NCI-H2227 (cell line): ENCODE measurements at regions not wholly inside any gene's neighbourhood (a gene's known extent, or its start where the extent isn't known, plus 50 kb on each side); places are given as distances from the start of the nearest gene placed in this dataset.

Experiments
- DNase-seq: peaks from one replicate; lab custom pipeline; 2025; ENCODE audit not compliant: unreplicated experiment; lab: John Stamatoyannopoulos, UW

DNA sequence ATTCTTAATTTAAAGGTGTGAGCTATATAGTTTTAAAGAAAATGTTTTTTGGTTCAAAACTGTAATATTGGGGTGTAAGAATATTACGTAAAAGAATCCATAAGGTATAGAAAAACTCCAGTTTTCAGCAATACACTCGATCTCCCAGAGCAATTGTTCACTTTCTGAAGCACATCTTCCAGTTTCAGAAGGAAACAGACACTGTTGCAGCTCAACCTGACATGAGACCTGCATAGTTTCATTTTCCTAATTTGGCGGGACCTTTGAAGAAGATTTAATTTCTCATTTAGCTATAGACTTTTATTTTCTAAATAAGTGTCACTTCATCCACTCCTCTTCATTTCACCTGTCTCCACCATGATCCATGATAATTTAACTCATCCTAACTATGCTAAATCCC is 281.5 kb downstream of the HTR1B start:
- no peak for DNase-seq

DNA sequence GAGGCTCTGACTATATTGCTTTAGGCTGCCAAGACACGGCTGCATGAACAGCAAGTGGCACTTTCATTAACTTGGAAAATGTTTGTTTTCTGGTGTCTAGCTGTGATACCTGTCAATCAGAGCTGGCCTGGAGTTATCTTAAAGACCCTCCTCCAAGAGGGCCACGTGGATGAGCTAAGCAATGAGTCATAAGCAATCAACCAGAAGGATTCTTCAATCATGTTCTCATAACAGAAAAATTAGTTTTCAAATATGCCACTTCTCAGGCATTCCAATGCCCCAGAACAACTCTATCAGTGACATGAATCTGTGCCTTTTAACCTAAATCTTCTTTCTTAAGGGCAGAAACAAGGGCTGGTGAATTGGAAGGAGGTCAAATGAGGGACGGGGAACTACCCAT is 283.0 kb downstream of the HTR1B start:
- DNase-seq = no peak

DNA sequence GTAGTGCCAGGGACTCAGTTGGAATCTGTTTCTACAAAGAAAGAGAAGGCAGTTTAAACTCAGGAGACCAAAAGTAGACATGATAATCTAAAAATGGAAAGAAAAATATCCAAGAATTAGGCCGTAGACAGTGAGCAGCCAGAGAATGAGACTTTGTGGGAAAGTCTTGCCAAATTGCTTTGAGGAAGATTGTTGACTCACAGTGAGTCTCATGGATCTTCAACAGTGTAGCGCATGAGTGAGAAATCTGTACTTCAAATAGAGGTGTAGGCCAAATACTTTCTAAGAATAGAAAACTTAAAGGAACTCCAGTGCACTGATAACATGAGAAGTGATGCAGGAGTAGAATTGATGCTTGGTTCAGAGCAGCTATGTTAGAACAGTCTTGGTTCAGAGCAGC is 284.5 kb downstream of the HTR1B start:
- DNase-seq = no peak

GRCh38 chr6:77177470-77177869 is 285.8 kb downstream of the HTR1B start:
- DNase-seq = no peak

DNA sequence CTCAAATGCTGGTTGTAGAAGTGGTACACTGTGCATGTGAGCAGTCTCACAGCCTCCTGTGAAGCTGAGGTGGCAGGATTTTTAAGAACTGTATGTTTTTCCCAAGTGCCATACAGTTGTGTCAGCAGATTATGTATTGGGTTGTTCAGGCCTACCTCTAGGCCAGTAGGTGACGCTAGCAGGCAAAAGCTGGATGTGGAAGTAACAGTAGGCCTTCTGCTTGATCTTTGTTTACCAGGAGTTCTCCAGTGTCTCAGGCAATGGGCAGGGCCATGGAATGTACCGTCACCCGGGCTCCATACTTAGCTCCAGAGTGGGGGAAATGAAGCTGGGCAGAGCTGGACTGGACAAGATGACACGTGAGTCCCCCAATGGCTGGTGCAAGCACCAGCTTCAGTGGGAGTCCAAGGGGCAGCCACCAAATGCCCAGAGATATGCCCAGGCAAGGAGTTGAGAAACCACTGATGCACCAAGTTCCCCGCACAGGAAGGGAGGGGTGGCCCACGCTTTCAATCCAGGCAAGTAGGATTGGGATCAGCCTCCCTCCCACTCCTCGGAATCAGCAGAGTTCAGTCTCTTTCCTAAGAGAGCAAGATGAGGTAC is 289.7 kb downstream of the HTR1B start:
- no peak for DNase-seq

DNA sequence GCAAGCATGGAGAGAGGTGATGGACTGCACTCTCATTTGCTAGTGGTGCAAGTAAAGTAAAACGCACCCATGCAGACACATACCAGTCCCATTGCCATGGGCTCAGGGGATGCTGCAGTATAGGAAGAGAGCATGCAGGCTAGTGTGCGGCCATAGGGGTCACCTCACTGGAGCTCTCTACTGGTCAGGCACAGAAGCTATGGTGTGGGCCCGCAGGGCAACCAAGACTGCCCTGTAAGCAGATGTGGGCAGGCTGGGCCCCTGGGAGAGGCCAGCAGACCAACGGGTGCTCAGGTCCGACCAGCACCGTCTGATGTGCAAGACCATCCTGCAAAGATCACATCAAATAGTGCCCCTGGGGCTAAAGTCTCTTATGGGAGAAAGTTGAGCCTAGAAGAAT is 290.7 kb downstream of the HTR1B start:
- DNase-seq = no peak

GRCh38 chr6:77159730-77160129 is 303.6 kb downstream of the HTR1B start:
- no peak for DNase-seq

DNA sequence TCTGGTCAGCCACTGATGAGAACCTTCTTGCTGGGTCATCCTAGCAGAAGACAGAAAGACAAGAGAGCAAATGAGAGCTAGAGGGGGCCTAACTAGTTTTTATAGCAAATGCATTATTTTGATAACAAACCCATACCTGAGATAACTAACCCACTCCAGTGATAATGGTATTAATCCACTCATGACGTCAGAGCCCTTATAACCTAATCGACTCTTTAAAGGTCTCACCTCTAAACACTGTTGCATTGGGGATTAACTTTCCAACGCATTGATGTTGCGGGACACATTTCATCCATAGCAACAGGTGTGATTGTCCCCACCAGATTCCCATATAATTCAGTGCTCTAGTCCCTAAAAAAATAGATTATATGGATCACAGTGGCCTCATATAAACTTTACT is 312.1 kb downstream of the HTR1B start:
- no peak for DNase-seq

DNA sequence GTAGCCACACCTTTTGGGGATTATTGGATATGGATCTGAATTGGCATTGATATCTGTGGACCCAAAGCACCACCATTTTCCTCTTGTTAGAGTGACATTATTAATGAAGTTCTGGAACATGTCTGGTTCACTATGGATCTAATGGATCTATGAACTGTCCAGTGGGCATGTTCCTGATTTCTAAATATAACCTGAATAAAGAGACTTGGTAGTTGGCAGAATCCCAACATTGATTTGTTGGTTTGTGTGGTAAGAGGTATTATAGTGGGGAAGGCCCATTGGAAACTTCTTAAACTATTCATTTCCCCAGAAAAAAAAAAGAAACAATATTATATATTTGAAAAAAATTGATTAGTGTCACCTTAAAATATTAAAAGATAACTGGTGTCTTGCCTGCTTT is 312.6 kb downstream of the HTR1B start:
- DNase-seq = no peak

DNA sequence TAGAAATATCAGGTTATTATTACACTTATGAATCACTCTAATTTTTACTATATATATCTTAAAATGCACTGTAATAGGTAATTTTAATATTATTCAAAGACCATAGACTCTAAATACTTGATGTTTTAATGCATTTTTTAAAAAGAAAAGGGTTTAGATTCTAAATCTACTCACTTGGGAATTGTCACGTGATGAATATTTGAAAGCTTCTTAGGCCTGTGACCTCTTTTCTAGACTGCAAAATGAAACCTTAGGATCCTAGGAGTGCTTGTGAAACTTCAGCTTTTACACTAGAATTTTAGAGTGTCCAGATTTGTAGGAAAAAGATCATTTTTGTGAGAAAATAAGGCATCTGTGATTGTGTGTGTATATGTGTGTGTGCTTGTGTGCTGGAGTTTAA is 318.0 kb downstream of the HTR1B start:
- DNase-seq = no peak

DNA sequence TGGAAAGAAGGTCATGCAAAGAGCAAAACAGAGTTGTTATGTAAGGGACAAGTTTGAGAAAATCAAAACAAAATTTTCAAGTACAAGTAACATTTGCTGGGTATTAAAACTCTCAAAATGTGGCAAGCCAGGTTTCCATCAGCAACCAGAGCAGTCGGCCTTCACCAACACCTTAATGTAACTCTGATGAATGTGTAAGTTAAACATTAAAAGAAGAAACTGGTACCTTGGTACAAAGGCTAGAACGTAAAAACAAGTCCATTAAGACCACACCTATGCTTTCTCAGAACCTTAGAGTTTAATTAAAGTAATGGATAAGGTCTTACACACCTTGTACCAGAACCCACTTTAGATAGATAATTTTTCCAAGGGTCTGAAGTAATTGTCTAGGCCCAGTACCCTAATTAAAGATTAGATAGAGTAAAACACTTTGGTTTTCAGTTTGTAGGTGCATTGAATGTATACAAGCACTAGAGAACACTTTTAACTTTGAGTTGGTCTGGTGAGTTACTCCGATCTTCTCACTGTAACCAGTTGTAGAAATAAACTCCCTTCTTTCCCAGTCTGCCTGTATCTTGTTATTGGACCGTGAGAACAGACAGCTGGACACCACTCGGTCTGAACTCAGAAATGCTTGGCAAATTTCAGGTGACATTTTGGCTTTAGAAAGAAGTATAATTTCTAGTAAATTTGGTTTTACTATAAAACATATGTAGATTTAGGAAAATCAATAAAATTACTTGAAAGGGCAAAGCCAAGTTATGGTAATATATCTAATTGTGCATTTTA is 319.4 kb downstream of the HTR1B start:
- no peak for DNase-seq

DNA sequence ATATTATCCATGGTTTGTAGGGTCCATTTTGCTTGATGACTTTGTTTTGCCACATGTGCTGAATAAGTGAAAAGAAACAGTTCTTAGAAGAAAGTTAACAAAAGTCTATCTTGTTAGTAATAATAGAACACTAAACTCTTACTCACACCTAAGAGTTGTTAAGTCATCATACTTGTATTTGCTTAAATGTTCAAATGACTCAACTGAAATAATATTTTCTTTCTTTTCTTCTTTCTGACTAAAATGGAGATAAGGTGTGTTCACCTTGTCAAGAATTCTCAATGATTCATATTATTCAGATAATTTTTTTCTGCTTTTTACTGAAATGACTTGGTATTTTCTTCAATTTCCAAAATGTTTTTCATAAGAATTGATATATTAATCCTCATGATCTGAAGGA is 327.2 kb downstream of the HTR1B start:
- DNase-seq = no peak

GRCh38 chr6:77133031-77133430 is 330.3 kb downstream of the HTR1B start:
- DNase-seq = no peak

DNA sequence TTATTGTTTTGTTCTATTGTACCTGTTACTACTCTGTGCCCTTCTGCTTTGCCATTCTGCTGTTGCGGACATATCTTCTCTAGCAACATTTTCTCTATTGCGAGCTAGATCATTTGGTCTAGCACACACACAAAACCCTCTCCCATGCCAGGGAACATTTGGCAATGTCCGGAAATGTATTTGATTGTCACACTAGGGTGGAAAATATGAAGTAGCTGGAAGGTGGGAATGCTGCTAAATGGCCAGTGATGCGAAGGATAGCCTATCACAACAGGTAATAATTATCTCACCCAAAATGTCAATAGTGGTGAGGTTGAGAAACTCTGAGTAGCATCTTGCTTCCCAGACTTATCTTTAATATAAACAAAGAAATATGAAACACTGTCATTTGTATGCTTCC is 331.9 kb downstream of the HTR1B start:
- no peak for DNase-seq

- no peak for DNase-seq
Observed at GRCh38 chr6:77124604-77125003, 338.7 kb downstream of the HTR1B start.

DNA sequence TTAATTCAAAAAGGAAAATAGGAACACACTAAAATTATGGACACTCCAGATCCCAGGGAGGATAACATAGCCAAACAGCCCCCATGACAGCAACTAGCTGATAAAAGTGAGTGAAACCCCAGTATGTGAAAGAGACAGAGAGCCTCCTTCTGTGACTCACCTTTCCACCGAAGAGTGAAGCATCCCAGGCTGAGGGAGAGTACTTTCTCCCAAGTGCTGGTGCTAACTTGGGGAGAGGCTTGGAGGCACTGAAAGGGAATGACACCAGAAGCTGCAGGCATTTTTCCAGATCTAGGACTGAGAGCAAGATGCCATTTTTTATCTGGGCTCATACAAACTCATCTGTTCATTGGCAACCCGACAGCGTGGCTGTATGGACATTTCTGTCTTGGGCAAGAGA is 339.8 kb downstream of the HTR1B start:
- DNase-seq = no peak

- DNase-seq = no peak
Observed at GRCh38 chr6:77106992-77107391, 356.3 kb downstream of the HTR1B start.

GRCh38 chr6:77105091-77105490 is 358.2 kb downstream of the HTR1B start:
- DNase-seq = no peak

DNA sequence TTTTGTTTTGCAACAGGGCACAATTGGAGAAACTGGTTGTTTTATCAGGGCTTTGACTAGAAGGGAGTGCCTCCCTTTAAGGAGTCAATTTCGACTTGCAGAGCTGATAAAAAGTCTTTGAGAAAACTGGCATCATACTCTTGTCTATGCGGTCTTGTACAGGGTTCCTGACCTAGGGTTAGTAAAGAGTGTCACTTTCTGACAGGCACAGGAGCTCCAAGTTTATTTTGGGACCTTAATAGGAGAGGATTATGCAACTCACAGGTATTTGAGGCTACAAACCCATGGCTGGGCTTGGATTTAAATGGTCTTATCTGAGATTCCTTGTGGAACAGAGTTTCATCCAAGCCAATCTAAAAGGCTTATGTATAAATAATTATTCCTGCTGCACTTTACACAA is 365.4 kb downstream of the HTR1B start:
- DNase-seq = no peak

DNA sequence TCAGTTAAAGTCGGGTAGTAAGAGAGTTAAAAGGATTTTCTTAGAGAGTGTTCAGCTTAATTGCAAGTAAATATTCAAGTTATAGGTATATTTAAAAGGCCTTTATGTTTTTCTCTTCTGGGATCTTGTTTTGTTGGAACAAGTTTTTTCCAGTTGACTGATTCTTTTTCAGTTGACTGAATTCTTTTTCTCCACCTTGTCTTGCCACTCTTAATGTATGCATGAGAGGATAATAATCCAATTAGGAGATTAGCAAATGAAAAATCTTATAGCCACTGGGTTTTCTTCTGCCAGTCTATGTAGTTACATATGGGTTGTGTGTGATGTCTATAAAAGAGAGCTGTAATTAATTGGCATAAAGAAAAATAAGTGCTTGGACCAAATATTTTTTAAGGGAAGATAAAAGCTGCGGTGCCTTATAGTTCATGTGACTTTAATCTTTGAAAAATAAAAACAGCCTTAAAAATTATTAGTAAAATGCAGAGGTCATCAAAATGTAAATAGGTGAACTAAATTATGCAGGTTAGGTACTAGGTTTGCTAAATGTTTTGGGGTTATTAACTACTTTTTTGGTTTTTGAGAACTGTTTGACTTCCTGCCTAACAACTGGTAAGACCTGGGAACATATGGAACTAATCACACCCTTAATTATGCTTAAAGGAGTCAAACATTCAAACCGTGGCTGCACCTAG is 367.2 kb downstream of the HTR1B start:
- DNase-seq = no peak

DNA sequence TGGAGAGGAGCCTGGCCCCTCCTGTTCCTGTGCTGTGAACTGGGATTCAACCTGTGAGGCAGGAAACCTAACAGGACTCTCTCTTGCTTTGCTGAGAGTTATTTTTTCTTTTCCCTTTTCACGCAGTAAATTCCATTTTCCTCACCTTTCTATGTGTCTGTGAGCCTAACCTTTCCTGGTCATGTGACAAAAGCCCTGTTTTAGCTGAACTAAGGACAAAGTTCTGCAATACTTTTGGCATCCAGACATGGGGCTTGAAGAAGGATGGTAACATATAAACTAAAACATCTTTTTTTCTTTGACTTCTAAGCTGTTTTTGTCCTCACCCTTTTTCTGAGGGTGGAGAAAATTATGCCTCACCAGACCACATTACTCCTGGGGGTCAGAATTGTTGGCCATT is 368.5 kb downstream of the HTR1B start:
- DNase-seq = no peak

- DNase-seq = no peak
Observed at GRCh38 chr6:77092971-77093370, 370.3 kb downstream of the HTR1B start.
